HFFc6 (cell line): ENCODE measurements at regions not wholly inside any gene's neighbourhood (a gene's known extent, or its start where the extent isn't known, plus 50 kb on each side); places are given as distances from the start of the nearest gene placed in this dataset.

ENCODE experiments used
- DNase-seq: peaks from one replicate; pipeline ENCODE4 v3.0.0-alpha.2; 2018
- H3K27ac Mint-ChIP-seq: 2 replicates; pipeline ENCODE4 v1.8.0; 2020; ENCODE audit warnings: mild to moderate bottlenecking, mixed read lengths
- H3K27me3 Mint-ChIP-seq: 2 replicates; pipeline ENCODE4 v1.8.0; 2021; ENCODE audit warnings: mild to moderate bottlenecking, moderate library complexity, mixed read lengths; ENCODE audit not compliant: insufficient read depth
- H3K36me3 Mint-ChIP-seq: 2 replicates; pipeline ENCODE4 v1.8.0; 2021; ENCODE audit warnings: low read depth, mixed read lengths
- H3K4me1 Mint-ChIP-seq: 2 replicates; pipeline ENCODE4 v1.8.0; 2020; ENCODE audit warnings: low read depth, mixed read lengths
- H3K4me3 Mint-ChIP-seq: 2 replicates; pipeline ENCODE4 v1.8.0; 2020; ENCODE audit warnings: mild to moderate bottlenecking, moderate library complexity, mixed read lengths
- H3K9me3 Mint-ChIP-seq: 2 replicates; pipeline ENCODE4 v1.8.0; 2020; ENCODE audit warnings: mild to moderate bottlenecking, mixed read lengths
- CTCF ChIP-seq: fragments of 200-600 bp; sonication (generic); IDR thresholded peaks from 2 replicates; pipeline ENCODE4 v1.5.0; 2021; ENCODE audit warnings: antibody characterized with exemption, mild to moderate bottlenecking

- H3K27me3 Mint-ChIP-seq: no peaks in the 10 kb centered on the region
- TF ChIP-seq CTCF: no peak
- DNase-seq: peak; percentile 68
- peak overlapping the region; percentile 76 for H3K4me3 Mint-ChIP-seq
- H3K36me3 Mint-ChIP-seq: no peaks in the 10 kb centered on the region; the same call in 1 of the 2 replicates
- no peaks in the 10 kb centered on the region for H3K9me3 Mint-ChIP-seq
- peak overlapping the region; percentile 90 for H3K27ac Mint-ChIP-seq
- H3K4me1 Mint-ChIP-seq: peaks cover 60% of the 10 kb centered on the region
These were observed 270.0 kb downstream of the SLITRK6 start for GRCh38 chr13:85529218-85529594.

DNA sequence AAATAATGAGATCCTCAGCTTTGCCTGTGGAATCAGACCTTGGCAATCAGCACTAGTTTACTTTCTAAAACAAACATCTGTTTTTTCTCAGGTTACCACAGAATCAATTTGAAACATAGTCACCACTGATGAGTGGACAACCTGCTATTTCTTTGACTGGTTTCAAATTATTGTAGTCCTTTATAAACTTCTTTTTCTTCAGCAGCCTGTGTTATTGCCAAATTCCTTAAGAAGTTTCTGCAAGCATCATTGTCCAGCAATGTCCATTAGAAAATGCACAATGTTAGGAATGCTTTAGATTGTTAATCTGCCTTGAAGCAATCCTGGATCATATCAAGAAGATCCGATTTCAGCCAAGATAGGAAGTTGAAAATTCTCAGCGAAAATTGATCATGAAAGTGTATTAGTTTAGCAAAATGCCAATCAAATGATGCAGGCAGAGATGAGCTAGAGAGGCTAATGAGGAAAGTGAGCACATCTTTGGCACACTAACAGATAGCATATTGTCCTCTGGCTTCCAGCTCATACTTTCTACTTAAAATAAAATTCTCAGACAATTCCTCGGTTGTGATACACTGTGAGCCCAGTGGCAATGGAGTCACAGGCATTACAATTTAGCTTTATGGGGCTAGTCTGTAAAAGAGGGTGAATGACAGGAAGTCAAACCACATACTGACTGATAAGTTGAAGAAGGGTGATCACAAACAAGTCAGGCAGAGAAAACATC lies 270.6 kb downstream of the SLITRK6 start:
- Mint-ChIP-seq H3K4me3 (peak overlapping the region; percentile 76), H3K27ac (peak overlapping the region; percentile 90), H3K9me3 (no peaks in the 10 kb centered on the region), H3K27me3 (no peaks in the 10 kb centered on the region), H3K4me1 (peaks cover 61% of the 10 kb centered on the region), H3K36me3 (no peaks in the 10 kb centered on the region; the same call in 1 of the 2 replicates)
- DNase-seq: peak; percentile 91
- no peak for TF ChIP-seq CTCF

DNA sequence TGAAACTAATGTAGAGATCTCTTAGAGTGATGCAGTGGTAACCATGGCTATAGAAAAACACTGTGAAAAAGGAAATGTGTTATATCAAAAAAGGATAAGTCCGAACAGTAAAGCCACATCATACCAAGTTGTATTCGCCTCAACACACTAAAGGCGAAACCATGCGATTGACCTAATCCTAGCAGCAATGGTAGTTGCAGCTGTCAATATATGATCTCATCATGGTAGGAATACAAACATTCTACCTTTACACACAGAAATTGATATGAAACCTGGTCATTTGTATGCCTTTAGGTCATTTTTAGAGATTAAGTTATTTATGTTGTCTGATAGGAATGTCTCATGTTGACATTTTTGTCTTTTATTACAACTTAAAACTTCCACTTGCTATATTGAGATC lies 271.9 kb downstream of the SLITRK6 start:
- no peak overlapping the region for H3K4me3 Mint-ChIP-seq
- TF ChIP-seq CTCF: no peak
- H3K36me3 Mint-ChIP-seq: no peaks in the 10 kb centered on the region
- H3K9me3 Mint-ChIP-seq: no peaks in the 10 kb centered on the region
- no peaks in the 10 kb centered on the region for H3K27me3 Mint-ChIP-seq
- DNase-seq: no peak
- H3K4me1 Mint-ChIP-seq: peaks cover 61% of the 10 kb centered on the region
- 0 out of 2 replicates have a peak overlapping the region, but pooled peaks have one; percentile 11 for H3K27ac Mint-ChIP-seq

GRCh38 chr13:85525411-85525810 lies 273.8 kb downstream of the SLITRK6 start:
- no peak for DNase-seq
- peak overlapping the region; percentile 68 for H3K4me3 Mint-ChIP-seq
- H3K36me3 Mint-ChIP-seq: no peaks in the 10 kb centered on the region
- H3K4me1 Mint-ChIP-seq: peaks cover 62% of the 10 kb centered on the region
- no peaks in the 10 kb centered on the region for H3K27me3 Mint-ChIP-seq
- peak overlapping the region; percentile 56; the same call in 1 of the 2 replicates for H3K27ac Mint-ChIP-seq
- no peaks in the 10 kb centered on the region for H3K9me3 Mint-ChIP-seq
- TF ChIP-seq CTCF: no peak

GRCh38 chr13:85521657-85522056 lies 277.6 kb downstream of the SLITRK6 start:
- H3K9me3 Mint-ChIP-seq: no peaks in the 10 kb centered on the region
- TF ChIP-seq CTCF: no peak
- no peak overlapping the region for H3K4me3 Mint-ChIP-seq
- no peaks in the 10 kb centered on the region for H3K36me3 Mint-ChIP-seq
- no peak for DNase-seq
- H3K27ac Mint-ChIP-seq: no peak overlapping the region
- H3K4me1 Mint-ChIP-seq: peaks cover 32% of the 10 kb centered on the region
- H3K27me3 Mint-ChIP-seq: no peaks in the 10 kb centered on the region
